Loucy (cell line): ENCODE measurements at regions not wholly inside any gene's neighbourhood (a gene's known extent, or its start where the extent isn't known, plus 50 kb on each side); places are given as distances from the start of the nearest gene placed in this dataset.
A peak's percentile ranks its signal among the peaks of the same experiment; 100 is the strongest.

ENCODE experiments used
- H2AFZ ChIP-seq: fragments of 200-600 bp; sonication (generic); 2 replicates; pipeline ENCODE4 v1.6.0; 2016; ENCODE audit warnings: antibody characterized with exemption, mild to moderate bottlenecking, low read length, moderate library complexity
- H3F3A ChIP-seq: fragments of 200-600 bp; 2 replicates; pipeline ENCODE4 v1.6.0; 2016; ENCODE audit warnings: antibody characterized with exemption, low read depth, mild to moderate bottlenecking
- H3K27me3 ChIP-seq: fragments of 200-600 bp; sonication (generic); 2 replicates; pipeline ENCODE4 v1.6.1; 2014; ENCODE audit warnings: low read length, mild to moderate bottlenecking; ENCODE audit not compliant: insufficient read depth, poor library complexity, severe bottlenecking
- H3K36me3 ChIP-seq: fragments of 200-600 bp; sonication (generic); 2 replicates; pipeline ENCODE4 v1.6.1; 2016; ENCODE audit warnings: low read length; ENCODE audit not compliant: insufficient read depth
- H3K4me1 ChIP-seq: fragments of 200-600 bp; sonication (generic); 2 replicates; pipeline ENCODE4 v1.5.1; 2014; ENCODE audit warnings: low read length, mild to moderate bottlenecking; ENCODE audit not compliant: insufficient read depth, poor library complexity, severe bottlenecking
- H3K4me2 ChIP-seq: fragments of 200-600 bp; sonication (generic); 2 replicates; pipeline ENCODE4 v1.6.0; 2014; ENCODE audit warnings: antibody characterized with exemption, low read length, low read depth, mild to moderate bottlenecking; ENCODE audit not compliant: poor library complexity, severe bottlenecking
- H3K4me3 ChIP-seq: fragments of 200-600 bp; sonication (generic); 2 replicates; pipeline ENCODE4 v1.5.1; 2014; ENCODE audit warnings: low read length, mild to moderate bottlenecking, mixed read lengths; ENCODE audit not compliant: poor library complexity, severe bottlenecking
- H3K79me2 ChIP-seq: fragments of 200-600 bp; sonication (generic); 2 replicates; pipeline ENCODE4 v1.6.1; 2014; ENCODE audit warnings: low read length; ENCODE audit not compliant: insufficient read depth
- H3K9ac ChIP-seq: fragments of 200-600 bp; sonication (generic); 2 replicates; pipeline ENCODE4 v1.6.0; 2014; ENCODE audit warnings: mild to moderate bottlenecking, low read depth, low read length, moderate library complexity; ENCODE audit not compliant: poor library complexity, severe bottlenecking
- H3K9me2 ChIP-seq: fragments of 200-600 bp; sonication (generic); replicated peaks from 2 replicates; pipeline ENCODE4 v1.6.1; 2016; ENCODE audit warnings: low read depth, low read length, mixed read lengths
- H3K9me3 ChIP-seq: fragments of 200-600 bp; sonication (generic); 2 replicates; pipeline ENCODE4 v1.6.1; 2014; ENCODE audit warnings: mild to moderate bottlenecking, antibody characterized with exemption, low read length, low read depth; ENCODE audit not compliant: insufficient read depth
- H4K20me1 ChIP-seq: fragments of 200-600 bp; sonication (generic); 2 replicates; pipeline ENCODE4 v1.6.0; 2014; ENCODE audit warnings: antibody characterized with exemption, low read length, mild to moderate bottlenecking; ENCODE audit not compliant: insufficient read depth, poor library complexity, severe bottlenecking
- EZH2phosphoT487 ChIP-seq: fragments of 200-600 bp; IDR thresholded peaks from 2 replicates; pipeline ENCODE4 v1.6.1; 2018; ENCODE audit warnings: antibody characterized with exemption, mild to moderate bottlenecking, moderate library complexity, borderline replicate concordance
- TF ChIP-seq, protein P1 (sequence below): fragments of 200-600 bp; sonication (generic); conservative IDR thresholded peaks from 2 replicates; pipeline ENCODE4 v1.5.1; 2014; ENCODE audit warnings: mild to moderate bottlenecking, antibody characterized with exemption, low read length

GRCh38 chr4:55184600-55185523, 59.5 kb upstream of the KDR start:
- Histone ChIP-seq H3K9ac (no peak overlapping the region), H3K9me3 (no peaks in the 10 kb centered on the region), H3K9me2 (no peaks in the 10 kb centered on the region), H3K79me2 (no peaks in the 10 kb centered on the region), H2AFZ (no peak overlapping the region), H3K4me3 (no peak overlapping the region), H3K4me2 (no peak overlapping the region), H3K27me3 (no peaks in the 10 kb centered on the region), H4K20me1 (no peaks in the 10 kb centered on the region), H3K4me1 (peaks cover 12% of the 10 kb centered on the region), H3F3A (no peaks in the 10 kb centered on the region), H3K36me3 (no peaks in the 10 kb centered on the region)
- TF ChIP-seq EZH2phosphoT487: no peak
- TF ChIP-seq, protein P1, sequence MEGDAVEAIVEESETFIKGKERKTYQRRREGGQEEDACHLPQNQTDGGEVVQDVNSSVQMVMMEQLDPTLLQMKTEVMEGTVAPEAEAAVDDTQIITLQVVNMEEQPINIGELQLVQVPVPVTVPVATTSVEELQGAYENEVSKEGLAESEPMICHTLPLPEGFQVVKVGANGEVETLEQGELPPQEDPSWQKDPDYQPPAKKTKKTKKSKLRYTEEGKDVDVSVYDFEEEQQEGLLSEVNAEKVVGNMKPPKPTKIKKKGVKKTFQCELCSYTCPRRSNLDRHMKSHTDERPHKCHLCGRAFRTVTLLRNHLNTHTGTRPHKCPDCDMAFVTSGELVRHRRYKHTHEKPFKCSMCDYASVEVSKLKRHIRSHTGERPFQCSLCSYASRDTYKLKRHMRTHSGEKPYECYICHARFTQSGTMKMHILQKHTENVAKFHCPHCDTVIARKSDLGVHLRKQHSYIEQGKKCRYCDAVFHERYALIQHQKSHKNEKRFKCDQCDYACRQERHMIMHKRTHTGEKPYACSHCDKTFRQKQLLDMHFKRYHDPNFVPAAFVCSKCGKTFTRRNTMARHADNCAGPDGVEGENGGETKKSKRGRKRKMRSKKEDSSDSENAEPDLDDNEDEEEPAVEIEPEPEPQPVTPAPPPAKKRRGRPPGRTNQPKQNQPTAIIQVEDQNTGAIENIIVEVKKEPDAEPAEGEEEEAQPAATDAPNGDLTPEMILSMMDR: peak; percentile 81

GRCh38 chr4:55186123-55186522, 60.7 kb upstream of the KDR start:
- Histone ChIP-seq H4K20me1 (no peaks in the 10 kb centered on the region), H3K9ac (no peak overlapping the region), H3K4me2 (no peak overlapping the region), H3K36me3 (no peaks in the 10 kb centered on the region), H3K4me3 (no peak overlapping the region), H2AFZ (no peak overlapping the region), H3K4me1 (peaks cover 12% of the 10 kb centered on the region), H3K79me2 (no peaks in the 10 kb centered on the region), H3K27me3 (no peaks in the 10 kb centered on the region), H3K9me3 (no peaks in the 10 kb centered on the region), H3K9me2 (no peaks in the 10 kb centered on the region), H3F3A (no peaks in the 10 kb centered on the region)
- TF ChIP-seq EZH2phosphoT487: no peak
- TF ChIP-seq, protein P1: peak; percentile 33

GRCh38 chr4:55186700-55187099, 61.3 kb upstream of the KDR start:
- Histone ChIP-seq H3K79me2 (no peaks in the 10 kb centered on the region), H3K9me3 (no peaks in the 10 kb centered on the region), H3K9ac (no peak overlapping the region), H3K36me3 (no peaks in the 10 kb centered on the region), H3K4me3 (no peak overlapping the region), H3K4me2 (no peak overlapping the region), H3K9me2 (no peaks in the 10 kb centered on the region), H3K4me1 (peaks cover 6% of the 10 kb centered on the region), H2AFZ (no peak overlapping the region), H3K27me3 (no peaks in the 10 kb centered on the region), H3F3A (no peaks in the 10 kb centered on the region), H4K20me1 (no peaks in the 10 kb centered on the region)
- TF ChIP-seq EZH2phosphoT487: no peak
- TF ChIP-seq, protein P1: no peak
